Fibroblast of lung (primary cell): ENCODE measurements at regions not wholly inside any gene's neighbourhood (a gene's known extent, or its start where the extent isn't known, plus 50 kb on each side); places are given as distances from the start of the nearest gene placed in this dataset.

Experiments used
- DNase-seq, 2 donors: peaks; one replicate each; pipeline versions ENCODE4 v3.0.0 to v3.0.0-alpha.2; 2010; ENCODE audit warnings: low read depth in 2 of 2
- H2AFZ ChIP-seq: 2 replicates; pipeline ENCODE4 v1.5.1; 2012; ENCODE audit warnings: low read length, control low read depth, inconsistent platforms
- H3K27ac ChIP-seq: 2 replicates; pipeline ENCODE4 v1.5.1; 2011; ENCODE audit warnings: low read length, control low read depth; ENCODE audit not compliant: insufficient read depth
- H3K27me3 ChIP-seq: 2 replicates; pipeline ENCODE4 v1.5.1; 2011; ENCODE audit warnings: mild to moderate bottlenecking, low read length; ENCODE audit not compliant: control insufficient read depth, insufficient read depth
- H3K36me3 ChIP-seq: 2 replicates; pipeline ENCODE4 v1.5.1; 2011; ENCODE audit warnings: low read length; ENCODE audit not compliant: control insufficient read depth, insufficient read depth
- H3K4me1 ChIP-seq: 2 replicates; pipeline ENCODE4 v1.5.1; 2011; ENCODE audit warnings: low read length; ENCODE audit not compliant: control insufficient read depth, insufficient read depth; ENCODE audit errors: extremely low read depth
- H3K4me2 ChIP-seq: 2 replicates; pipeline ENCODE4 v1.5.1; 2011; ENCODE audit warnings: low read length, control low read depth; ENCODE audit not compliant: insufficient read depth; ENCODE audit errors: extremely low read depth
- H3K4me3 ChIP-seq, 4 experiments: fragments of 200-600 bp in 1 of 4; sonication (generic) in 1 of 4; replicated peaks in 1 of 4; 2 replicates each; pipeline ENCODE4 v1.5.1; 2011 to 2016; ENCODE audit warnings: low read length in 4 of 4, low read depth in 3 of 4, mild to moderate bottlenecking in 3 of 4, control low read depth in 2 of 4, inconsistent platforms in 1 of 4, mixed read lengths in 1 of 4; ENCODE audit not compliant: insufficient read depth in 1 of 4; ENCODE audit errors: control extremely low read depth in 1 of 4
- H3K79me2 ChIP-seq: 2 replicates; pipeline ENCODE4 v1.5.1; 2012; ENCODE audit warnings: mild to moderate bottlenecking, low read length, inconsistent platforms; ENCODE audit not compliant: control insufficient read depth, insufficient read depth
- H3K9ac ChIP-seq: 2 replicates; pipeline ENCODE4 v1.5.1; 2011; ENCODE audit warnings: mild to moderate bottlenecking, low read length, control low read depth; ENCODE audit not compliant: insufficient read depth
- H3K9me3 ChIP-seq: 2 replicates; pipeline ENCODE4 v1.5.1; 2012; ENCODE audit warnings: low read depth, low read length; ENCODE audit not compliant: control insufficient read depth, insufficient read depth
- H4K20me1 ChIP-seq: 2 replicates; pipeline ENCODE4 v1.5.1; 2011; ENCODE audit warnings: low read length; ENCODE audit not compliant: control insufficient read depth, insufficient read depth; ENCODE audit errors: extremely low read depth
- EZH2 ChIP-seq: IDR thresholded peaks from 2 replicates; pipeline ENCODE4 v1.5.1; 2012; ENCODE audit warnings: low read length, control low read depth, mild to moderate bottlenecking; ENCODE audit errors: missing control alignments
- TF ChIP-seq, protein P1 (sequence below), 2 donors: IDR thresholded peaks in 1 of 2; conservative IDR thresholded peaks in 1 of 2; 1 replicate in 1 of 2; 2 replicates in 1 of 2; pipeline ENCODE4 v1.5.1; 2011 to 2012; ENCODE audit warnings: low read length in 2 of 2, control low read depth in 1 of 2, inconsistent platforms in 1 of 2, low read depth in 1 of 2, mild to moderate bottlenecking in 1 of 2

- Histone ChIP-seq H4K20me1 (no peaks in the 10 kb centered on the region), H3K36me3 (no peaks in the 10 kb centered on the region), H3K4me2 (no peak overlapping the region), H3K27ac (no peak overlapping the region), H3K9ac (no peak overlapping the region), H3K4me1 (peaks cover 1% of the 10 kb centered on the region), H2AFZ (no peak overlapping the region), H3K4me3 (no peak overlapping the region), H3K27me3 (no peaks in the 10 kb centered on the region), H3K79me2 (no peaks in the 10 kb centered on the region), H3K9me3 (no peaks in the 10 kb centered on the region)
- DNase-seq = no peak
- TF ChIP-seq, protein P1, sequence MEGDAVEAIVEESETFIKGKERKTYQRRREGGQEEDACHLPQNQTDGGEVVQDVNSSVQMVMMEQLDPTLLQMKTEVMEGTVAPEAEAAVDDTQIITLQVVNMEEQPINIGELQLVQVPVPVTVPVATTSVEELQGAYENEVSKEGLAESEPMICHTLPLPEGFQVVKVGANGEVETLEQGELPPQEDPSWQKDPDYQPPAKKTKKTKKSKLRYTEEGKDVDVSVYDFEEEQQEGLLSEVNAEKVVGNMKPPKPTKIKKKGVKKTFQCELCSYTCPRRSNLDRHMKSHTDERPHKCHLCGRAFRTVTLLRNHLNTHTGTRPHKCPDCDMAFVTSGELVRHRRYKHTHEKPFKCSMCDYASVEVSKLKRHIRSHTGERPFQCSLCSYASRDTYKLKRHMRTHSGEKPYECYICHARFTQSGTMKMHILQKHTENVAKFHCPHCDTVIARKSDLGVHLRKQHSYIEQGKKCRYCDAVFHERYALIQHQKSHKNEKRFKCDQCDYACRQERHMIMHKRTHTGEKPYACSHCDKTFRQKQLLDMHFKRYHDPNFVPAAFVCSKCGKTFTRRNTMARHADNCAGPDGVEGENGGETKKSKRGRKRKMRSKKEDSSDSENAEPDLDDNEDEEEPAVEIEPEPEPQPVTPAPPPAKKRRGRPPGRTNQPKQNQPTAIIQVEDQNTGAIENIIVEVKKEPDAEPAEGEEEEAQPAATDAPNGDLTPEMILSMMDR (conservative IDR thresholded peaks at IDR 0.05 in 1 of 2, IDR thresholded peaks at IDR 0.05 in 1 of 2; ENCODE audit: low read depth in 1 of 2, low read length in 2 of 2) = no peak
- no peak for TF ChIP-seq EZH2
Observed at GRCh38 chr3:187924651-187925050, 179.4 kb upstream of the BCL6 start.

DNA sequence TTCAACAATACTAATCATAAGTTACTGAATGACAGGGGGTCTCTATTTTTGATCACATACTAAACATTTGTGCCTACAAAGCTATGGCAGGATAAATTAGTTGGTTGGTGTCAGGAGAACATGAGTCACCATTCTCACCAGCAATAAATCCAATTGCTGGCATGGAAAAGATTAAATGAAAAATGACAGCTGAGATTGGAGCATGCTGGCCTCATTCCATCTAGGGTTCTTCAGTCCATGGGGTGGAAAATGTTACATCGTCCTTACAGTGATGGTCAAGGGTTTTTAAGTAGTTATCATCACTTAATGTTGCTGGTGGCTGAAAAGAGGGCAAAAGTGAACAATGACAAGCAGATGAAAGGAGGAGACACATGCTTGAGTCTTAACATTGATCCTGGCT is 180.1 kb upstream of the BCL6 start:
- peak in 1 of 2 donors; percentile 62 for DNase-seq
- Histone ChIP-seq H3K9me3 (no peaks in the 10 kb centered on the region), H2AFZ (no peak overlapping the region), H4K20me1 (no peaks in the 10 kb centered on the region), H3K27me3 (no peaks in the 10 kb centered on the region), H3K36me3 (no peaks in the 10 kb centered on the region), H3K4me3 (no peak overlapping the region), H3K27ac (no peak overlapping the region), H3K9ac (no peak overlapping the region), H3K4me1 (no peaks in the 10 kb centered on the region), H3K4me2 (no peak overlapping the region), H3K79me2 (no peaks in the 10 kb centered on the region)
- TF ChIP-seq, protein P1 (conservative IDR thresholded peaks at IDR 0.05 in 1 of 2, IDR thresholded peaks at IDR 0.05 in 1 of 2; ENCODE audit: low read depth in 1 of 2, low read length in 2 of 2) = no peak
- no peak for TF ChIP-seq EZH2

DNA sequence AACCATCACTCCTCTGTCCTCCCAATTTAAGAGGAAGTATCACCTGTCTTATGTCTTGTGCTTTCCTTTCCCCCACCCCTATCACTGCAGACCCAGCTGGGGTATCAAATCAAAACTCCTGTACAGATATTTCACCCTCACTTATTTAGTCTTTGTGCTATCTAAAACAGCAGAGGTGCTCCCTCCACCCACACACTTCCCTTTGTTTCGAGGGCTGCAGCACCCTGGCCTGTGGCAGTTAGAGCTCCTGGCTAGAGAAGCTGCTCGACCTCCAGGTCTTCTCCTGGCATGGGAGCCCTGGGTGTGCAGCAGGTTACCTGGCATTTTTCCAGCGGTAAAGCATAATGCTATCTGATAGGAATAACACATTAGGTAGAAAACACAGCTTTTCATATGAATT is 181.4 kb upstream of the BCL6 start:
- Histone ChIP-seq H3K79me2 (no peaks in the 10 kb centered on the region), H3K27ac (no peak overlapping the region), H3K4me2 (no peak overlapping the region), H4K20me1 (no peaks in the 10 kb centered on the region), H3K4me3 (no peak overlapping the region), H3K4me1 (no peaks in the 10 kb centered on the region), H3K9ac (no peak overlapping the region), H3K9me3 (no peaks in the 10 kb centered on the region), H3K36me3 (no peaks in the 10 kb centered on the region), H2AFZ (no peak overlapping the region), H3K27me3 (no peaks in the 10 kb centered on the region)
- DNase-seq = no peak
- no peak for TF ChIP-seq EZH2

DNA sequence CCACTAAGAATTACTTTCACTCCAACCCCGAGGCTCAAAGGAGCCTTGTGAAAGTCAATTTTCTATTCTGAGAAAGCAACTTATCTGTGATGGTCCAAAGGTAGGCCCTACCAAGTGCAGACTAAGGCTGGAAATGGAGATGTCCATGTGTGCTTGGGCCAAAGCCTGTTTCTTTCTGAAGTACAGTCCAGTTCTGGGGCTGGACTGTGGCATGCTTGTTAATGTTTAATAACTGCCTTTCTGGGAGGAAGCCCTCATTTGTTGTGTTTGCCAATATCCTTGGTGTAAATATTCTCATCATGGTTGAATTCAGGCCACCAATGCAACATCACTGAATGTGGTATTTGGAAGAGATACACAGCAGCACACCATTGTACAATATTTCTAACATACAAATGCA is 182.3 kb upstream of the BCL6 start:
- Histone ChIP-seq H3K27ac (no peak overlapping the region), H3K4me2 (no peak overlapping the region), H3K79me2 (no peaks in the 10 kb centered on the region), H3K9me3 (no peaks in the 10 kb centered on the region), H3K27me3 (no peaks in the 10 kb centered on the region), H3K4me1 (no peaks in the 10 kb centered on the region), H4K20me1 (no peaks in the 10 kb centered on the region), H3K9ac (no peak overlapping the region), H3K4me3 (no peak overlapping the region), H2AFZ (no peak overlapping the region), H3K36me3 (no peaks in the 10 kb centered on the region)
- TF ChIP-seq, protein P1 (conservative IDR thresholded peaks at IDR 0.05 in 1 of 2, IDR thresholded peaks at IDR 0.05 in 1 of 2; ENCODE audit: low read depth in 1 of 2, low read length in 2 of 2) = no peak
- TF ChIP-seq EZH2 = no peak
- DNase-seq = no peak
